ENCODE measurements at regions not wholly inside any gene's neighbourhood (a gene's known extent, or its start where the extent isn't known, plus 50 kb on each side); places are given as distances from the start of the nearest gene placed in this dataset.
A peak's percentile ranks its signal among the peaks of the same experiment; 100 is the strongest.

DNA sequence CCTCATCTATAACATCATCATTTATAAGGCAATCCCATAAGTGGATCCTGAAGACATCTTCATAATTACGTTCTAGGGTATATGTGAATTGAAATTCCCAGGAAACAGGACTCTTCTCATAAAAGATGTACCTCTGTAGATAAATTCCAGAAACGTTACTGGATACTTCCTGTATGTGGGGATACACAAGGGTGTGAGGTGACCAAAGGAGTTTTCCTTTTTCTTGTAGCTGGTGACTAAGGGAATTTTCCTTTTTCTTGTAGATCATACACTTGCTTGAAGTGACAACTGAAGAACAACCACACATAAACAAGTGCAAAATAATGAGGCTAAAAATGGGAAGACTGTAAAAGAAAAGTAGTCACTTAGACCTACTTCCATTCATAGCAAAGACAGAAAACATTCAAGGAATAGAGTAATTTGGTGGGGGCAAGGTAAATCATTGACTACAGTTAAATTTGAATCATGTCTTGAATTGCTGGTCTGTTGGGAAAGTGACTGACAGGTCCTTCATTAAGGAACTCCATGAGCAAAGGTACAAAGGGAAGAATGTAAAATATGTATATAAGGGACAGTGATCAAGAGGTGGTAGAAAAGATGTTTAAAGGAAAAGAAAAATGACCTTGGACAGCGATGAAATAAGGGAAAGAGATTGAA lies 53.2 kb upstream of the UBE2E3 start:
- TF ChIP-seq, protein P1, sequence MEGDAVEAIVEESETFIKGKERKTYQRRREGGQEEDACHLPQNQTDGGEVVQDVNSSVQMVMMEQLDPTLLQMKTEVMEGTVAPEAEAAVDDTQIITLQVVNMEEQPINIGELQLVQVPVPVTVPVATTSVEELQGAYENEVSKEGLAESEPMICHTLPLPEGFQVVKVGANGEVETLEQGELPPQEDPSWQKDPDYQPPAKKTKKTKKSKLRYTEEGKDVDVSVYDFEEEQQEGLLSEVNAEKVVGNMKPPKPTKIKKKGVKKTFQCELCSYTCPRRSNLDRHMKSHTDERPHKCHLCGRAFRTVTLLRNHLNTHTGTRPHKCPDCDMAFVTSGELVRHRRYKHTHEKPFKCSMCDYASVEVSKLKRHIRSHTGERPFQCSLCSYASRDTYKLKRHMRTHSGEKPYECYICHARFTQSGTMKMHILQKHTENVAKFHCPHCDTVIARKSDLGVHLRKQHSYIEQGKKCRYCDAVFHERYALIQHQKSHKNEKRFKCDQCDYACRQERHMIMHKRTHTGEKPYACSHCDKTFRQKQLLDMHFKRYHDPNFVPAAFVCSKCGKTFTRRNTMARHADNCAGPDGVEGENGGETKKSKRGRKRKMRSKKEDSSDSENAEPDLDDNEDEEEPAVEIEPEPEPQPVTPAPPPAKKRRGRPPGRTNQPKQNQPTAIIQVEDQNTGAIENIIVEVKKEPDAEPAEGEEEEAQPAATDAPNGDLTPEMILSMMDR (IDR thresholded peaks at IDR 0.05; ENCODE audit: low read depth, low read length) = no peak
- in situ Hi-C loops (cut with HindIII; ENCODE audit: low sequenced_read_pairs) = no loop called here
- DNase-seq (ENCODE audit: low read depth, low spot score) = no peak

DNA sequence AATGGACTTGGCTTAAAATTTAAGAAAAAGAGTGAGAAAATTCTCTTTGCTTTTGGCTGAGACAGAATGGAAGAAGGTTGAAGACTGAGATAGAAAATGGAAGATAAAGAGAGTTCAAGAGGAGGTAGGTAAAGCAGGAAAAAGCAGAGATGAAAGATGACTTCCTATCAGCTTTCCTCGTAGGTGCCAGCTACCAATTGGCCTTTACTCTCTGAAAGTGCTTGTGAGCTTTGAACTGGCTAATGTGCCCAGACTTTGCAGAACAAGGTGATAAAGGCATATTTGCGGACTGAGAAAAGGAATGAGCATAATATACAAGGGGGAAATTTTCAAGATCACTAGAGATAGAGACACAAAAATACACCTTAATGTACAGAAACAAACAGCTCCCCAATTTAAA lies 54.7 kb upstream of the UBE2E3 start:
- H3K4me3 ChIP-seq (ENCODE audit: low read depth, low read length) = no peak overlapping the region
- in situ Hi-C loops (cut with HindIII; ENCODE audit: low sequenced_read_pairs) = no loop called here
- TF ChIP-seq, protein P1 (IDR thresholded peaks at IDR 0.05; ENCODE audit: low read depth, low read length) = no peak
- no peak for DNase-seq (ENCODE audit: low read depth, low spot score)

More for the DNA sequence above, 53.2 kb upstream of the UBE2E3 start:
- no peak overlapping the region for H3K4me3 ChIP-seq (ENCODE audit: low read depth, low read length)

DNA sequence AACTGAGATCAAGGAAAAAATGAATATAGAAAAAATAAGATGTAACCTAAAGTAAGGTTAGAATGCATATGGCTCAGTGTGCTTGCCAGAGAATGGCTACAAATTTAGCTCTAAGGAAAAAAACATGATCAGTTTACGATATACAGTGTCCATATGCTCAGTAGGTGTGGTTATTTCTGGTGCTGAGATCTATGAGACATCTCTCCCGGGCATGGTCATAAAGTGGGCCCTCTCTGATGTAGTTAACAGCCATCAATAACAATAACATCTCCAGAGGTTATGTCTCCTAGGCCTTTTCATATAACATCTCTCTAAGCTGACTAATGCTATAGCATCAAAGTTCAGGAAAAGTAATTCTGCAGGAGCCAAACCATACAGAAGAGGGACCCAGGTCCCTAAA lies 56.3 kb upstream of the UBE2E3 start:
- no peak overlapping the region for H3K4me3 ChIP-seq (ENCODE audit: low read depth, low read length)
- TF ChIP-seq, protein P1 (IDR thresholded peaks at IDR 0.05; ENCODE audit: low read depth, low read length) = no peak
- in situ Hi-C loops (cut with HindIII; ENCODE audit: low sequenced_read_pairs) = no loop called here
- no peak for DNase-seq (ENCODE audit: low read depth, low spot score)

DNA sequence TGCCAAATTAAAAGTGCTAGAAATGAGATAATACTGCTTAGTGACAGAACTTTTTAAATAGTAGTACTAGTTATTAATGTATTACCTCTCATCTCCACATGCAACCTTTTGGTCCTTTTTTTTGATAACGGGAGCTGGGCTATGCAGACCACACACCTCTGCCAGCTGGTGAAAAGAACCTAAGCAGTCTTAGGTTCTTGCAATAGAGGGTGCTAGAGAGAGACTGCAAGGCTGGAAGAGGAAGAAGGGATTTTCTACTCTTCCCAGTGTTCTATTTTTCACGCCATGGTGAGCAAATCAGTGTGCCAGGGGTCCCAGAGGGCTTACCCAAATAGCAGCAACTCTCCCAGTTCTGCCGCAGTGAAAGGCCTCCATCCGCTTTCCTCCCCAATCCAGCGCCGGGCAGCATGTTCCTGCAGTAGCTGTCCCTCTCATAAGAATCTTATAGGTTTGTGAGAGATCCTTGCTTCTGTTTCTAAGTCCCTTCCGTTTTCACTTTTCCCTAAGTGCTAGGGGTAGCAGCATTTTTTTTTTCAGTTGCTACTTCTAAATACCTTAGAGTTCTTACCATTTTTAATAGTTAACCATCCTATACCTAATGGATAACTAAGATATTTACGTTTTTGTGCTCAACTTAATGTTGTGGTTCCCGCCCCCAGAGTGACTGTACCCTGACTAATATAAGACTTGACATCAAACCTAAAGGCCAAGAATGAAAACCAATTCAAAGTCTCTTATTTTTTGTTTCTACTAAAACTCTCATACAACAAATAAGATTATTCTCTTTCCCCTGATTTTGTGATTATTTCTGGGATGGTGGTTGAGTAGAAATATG lies 69.4 kb upstream of the UBE2E3 start:
- TF ChIP-seq, protein P1 (IDR thresholded peaks at IDR 0.05; ENCODE audit: low read depth, low read length) = no peak
- H3K4me3 ChIP-seq (ENCODE audit: low read depth, low read length) = no peak overlapping the region
- DNase-seq (ENCODE audit: low read depth, low spot score) = no peak
- in situ Hi-C loops (cut with HindIII; ENCODE audit: low sequenced_read_pairs) = no loop called here

DNA sequence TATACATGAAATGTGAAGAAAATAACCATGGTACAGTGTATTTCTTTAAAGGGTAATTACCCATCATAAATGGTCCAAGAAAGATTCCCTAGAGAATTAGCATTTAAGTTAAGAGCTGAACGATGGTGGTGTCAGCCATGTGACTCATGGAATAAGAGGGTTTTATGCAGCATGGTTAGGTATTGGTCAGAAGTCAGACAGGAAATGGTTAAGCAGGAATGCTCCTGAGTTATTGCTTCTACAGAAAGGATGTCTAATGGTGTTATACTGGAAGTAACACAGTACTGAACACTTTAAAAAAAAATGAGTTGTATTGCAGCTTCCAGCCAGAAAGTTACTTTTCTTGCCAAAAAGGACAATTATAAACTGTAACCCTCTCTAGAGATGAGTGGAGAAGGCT lies 72.7 kb upstream of the UBE2E3 start:
- in situ Hi-C loops (cut with HindIII; ENCODE audit: low sequenced_read_pairs) = no loop called here
- DNase-seq (ENCODE audit: low read depth, low spot score) = peak; percentile 84
- TF ChIP-seq, protein P1 (IDR thresholded peaks at IDR 0.05; ENCODE audit: low read depth, low read length) = no peak
- no peak overlapping the region for H3K4me3 ChIP-seq (ENCODE audit: low read depth, low read length)

DNA sequence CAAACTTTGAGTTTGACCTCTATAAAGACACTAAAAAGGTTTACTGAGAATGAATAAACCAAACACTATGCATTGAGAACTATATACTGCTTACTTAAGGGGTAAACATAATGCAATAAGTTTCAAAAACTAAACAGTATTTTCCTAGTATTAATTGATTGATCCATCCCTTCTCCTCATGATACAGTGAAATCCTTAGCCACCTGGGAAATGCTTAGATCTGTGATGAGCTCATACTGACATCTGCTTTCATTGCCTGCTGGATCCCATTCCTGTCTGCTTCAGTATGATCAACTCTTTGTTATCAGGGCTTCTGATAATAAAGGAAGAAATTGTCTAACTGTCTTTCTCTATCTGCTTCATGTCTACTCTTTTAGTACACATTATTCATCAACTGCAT lies 74.9 kb upstream of the UBE2E3 start:
- in situ Hi-C loops (cut with HindIII; ENCODE audit: low sequenced_read_pairs) = no loop called here
- no peak for DNase-seq (ENCODE audit: low read depth, low spot score)
- TF ChIP-seq, protein P1 (IDR thresholded peaks at IDR 0.05; ENCODE audit: low read depth, low read length) = no peak
- no peak overlapping the region for H3K4me3 ChIP-seq (ENCODE audit: low read depth, low read length)

All from astrocyte of the spinal cord (primary cell).